ENCODE measurements at regions not wholly inside any gene's neighbourhood (a gene's known extent, or its start where the extent isn't known, plus 50 kb on each side); places are given as distances from the start of the nearest gene placed in this dataset.
"Not testable (repeated sequence)": the region's sequence is repeated elsewhere in the genome, so short reads cannot be mapped to it uniquely, and the experiment has no call there.

GRCh38 chr14:51585055-51585454 is 66.7 kb upstream of the FRMD6 start:
- Histone ChIP-seq H3K27me3 (ENCODE audit: low read depth, low read length) (no peaks in the 10 kb centered on the region), H3K36me3 (ENCODE audit: control insufficient read depth in 1 of 2, insufficient read depth in 2 of 2, low read length in 2 of 2) (no peaks in the 10 kb centered on the region), H3K9me3 (ENCODE audit: control insufficient read depth in 1 of 2, low read length in 2 of 2) (no peaks in the 10 kb centered on the region), H3K4me3 (ENCODE audit: low read depth in 1 of 2, low read length in 2 of 2) (no peak overlapping the region), H3K27ac (ENCODE audit: low read length) (no peak overlapping the region), H3K4me1 (ENCODE audit: control insufficient read depth in 1 of 2, insufficient read depth in 2 of 2, low read length in 2 of 2) (no peaks in the 10 kb centered on the region)

GRCh38 chr14:51592836-51593235 is 58.9 kb upstream of the FRMD6 start:
- Histone ChIP-seq H3K36me3 (ENCODE audit: control insufficient read depth in 1 of 2, insufficient read depth in 2 of 2, low read length in 2 of 2) (no peaks in the 10 kb centered on the region), H3K4me1 (ENCODE audit: control insufficient read depth in 1 of 2, insufficient read depth in 2 of 2, low read length in 2 of 2) (no peaks in the 10 kb centered on the region), H3K27me3 (ENCODE audit: low read depth, low read length) (no peaks in the 10 kb centered on the region), H3K27ac (ENCODE audit: low read length) (no peak overlapping the region), H3K9me3 (ENCODE audit: control insufficient read depth in 1 of 2, low read length in 2 of 2) (no peaks in the 10 kb centered on the region), H3K4me3 (ENCODE audit: low read depth in 1 of 2, low read length in 2 of 2) (no peak overlapping the region)

GRCh38 chr14:51593397-51593796 is 58.3 kb upstream of the FRMD6 start:
- H3K27me3 ChIP-seq (ENCODE audit: low read depth, low read length), result no peaks in the 10 kb centered on the region
- no peaks in the 10 kb centered on the region for H3K4me1 ChIP-seq (ENCODE audit: control insufficient read depth in 1 of 2, insufficient read depth in 2 of 2, low read length in 2 of 2)
- no peak overlapping the region for H3K27ac ChIP-seq (ENCODE audit: low read length)
- no peak overlapping the region for H3K4me3 ChIP-seq (ENCODE audit: low read depth in 1 of 2, low read length in 2 of 2)
- no peaks in the 10 kb centered on the region for H3K9me3 ChIP-seq (ENCODE audit: control insufficient read depth in 1 of 2, low read length in 2 of 2)
- no peaks in the 10 kb centered on the region for H3K36me3 ChIP-seq (ENCODE audit: control insufficient read depth in 1 of 2, insufficient read depth in 2 of 2, low read length in 2 of 2)

GRCh38 chr14:51595881-51596455 is 55.7 kb upstream of the FRMD6 start:
- Histone ChIP-seq H3K4me1 (ENCODE audit: control insufficient read depth in 1 of 2, insufficient read depth in 2 of 2, low read length in 2 of 2) (peaks cover 0 to 11% of the 10 kb centered on the region in 2 donors), H3K36me3 (ENCODE audit: control insufficient read depth in 1 of 2, insufficient read depth in 2 of 2, low read length in 2 of 2) (no peaks in the 10 kb centered on the region), H3K9me3 (ENCODE audit: control insufficient read depth in 1 of 2, low read length in 2 of 2) (no peaks in the 10 kb centered on the region), H3K4me3 (ENCODE audit: low read depth in 1 of 2, low read length in 2 of 2) (no peak overlapping the region), H3K27ac (ENCODE audit: low read length) (no peak overlapping the region), H3K27me3 (ENCODE audit: low read depth, low read length) (no peaks in the 10 kb centered on the region)

GRCh38 chr14:51596488-51597117 is 55.1 kb upstream of the FRMD6 start:
- Histone ChIP-seq H3K36me3 (ENCODE audit: control insufficient read depth in 1 of 2, insufficient read depth in 2 of 2, low read length in 2 of 2) (no peaks in the 10 kb centered on the region), H3K9me3 (ENCODE audit: control insufficient read depth in 1 of 2, low read length in 2 of 2) (no peaks in the 10 kb centered on the region), H3K4me3 (ENCODE audit: low read depth in 1 of 2, low read length in 2 of 2) (no peak overlapping the region), H3K27me3 (ENCODE audit: low read depth, low read length) (no peaks in the 10 kb centered on the region), H3K4me1 (ENCODE audit: control insufficient read depth in 1 of 2, insufficient read depth in 2 of 2, low read length in 2 of 2) (peaks cover 0 to 11% of the 10 kb centered on the region in 2 donors), H3K27ac (ENCODE audit: low read length) (no peak overlapping the region)

- H3K9me3 ChIP-seq (ENCODE audit: control insufficient read depth in 1 of 2, low read length in 2 of 2), result no peaks in the 10 kb centered on the region
- H3K4me3 ChIP-seq (ENCODE audit: low read depth in 1 of 2, low read length in 2 of 2), result no peak overlapping the region
- no peaks in the 10 kb centered on the region for H3K36me3 ChIP-seq (ENCODE audit: control insufficient read depth in 1 of 2, insufficient read depth in 2 of 2, low read length in 2 of 2)
- peaks cover 0 to 11% of the 10 kb centered on the region in 2 donors for H3K4me1 ChIP-seq (ENCODE audit: control insufficient read depth in 1 of 2, insufficient read depth in 2 of 2, low read length in 2 of 2)
- H3K27me3 ChIP-seq (ENCODE audit: low read depth, low read length), result no peaks in the 10 kb centered on the region
- no peak overlapping the region for H3K27ac ChIP-seq (ENCODE audit: low read length)
Measured at GRCh38 chr14:51597261-51598001, 54.3 kb upstream of the FRMD6 start.

- not testable (repeated sequence) for H3K27me3 ChIP-seq (ENCODE audit: low read depth, low read length); H3K27ac ChIP-seq (ENCODE audit: low read length); H3K4me3 ChIP-seq (ENCODE audit: low read depth in 1 of 2, low read length in 2 of 2); H3K36me3 ChIP-seq (ENCODE audit: control insufficient read depth in 1 of 2, insufficient read depth in 2 of 2, low read length in 2 of 2); H3K9me3 ChIP-seq (ENCODE audit: control insufficient read depth in 1 of 2, low read length in 2 of 2)
- peaks cover 0 to 11% of the 10 kb centered on the region in 2 donors for H3K4me1 ChIP-seq (ENCODE audit: control insufficient read depth in 1 of 2, insufficient read depth in 2 of 2, low read length in 2 of 2)
Measured at GRCh38 chr14:51598924-51599600, 52.6 kb upstream of the FRMD6 start.

- Histone ChIP-seq H3K27ac (ENCODE audit: low read length) (no peak overlapping the region), H3K36me3 (ENCODE audit: control insufficient read depth in 1 of 2, insufficient read depth in 2 of 2, low read length in 2 of 2) (no peaks in the 10 kb centered on the region), H3K9me3 (ENCODE audit: control insufficient read depth in 1 of 2, low read length in 2 of 2) (no peaks in the 10 kb centered on the region), H3K27me3 (ENCODE audit: low read depth, low read length) (no peaks in the 10 kb centered on the region), H3K4me1 (ENCODE audit: control insufficient read depth in 1 of 2, insufficient read depth in 2 of 2, low read length in 2 of 2) (peaks cover 0 to 11% of the 10 kb centered on the region in 2 donors), H3K4me3 (ENCODE audit: low read depth in 1 of 2, low read length in 2 of 2) (no peak overlapping the region)
Measured at GRCh38 chr14:51600658-51601057, 51.1 kb upstream of the FRMD6 start.
